ENCODE measurements at regions not wholly inside any gene's neighbourhood (a gene's known extent, or its start where the extent isn't known, plus 50 kb on each side); places are given as distances from the start of the nearest gene placed in this dataset.

DNA sequence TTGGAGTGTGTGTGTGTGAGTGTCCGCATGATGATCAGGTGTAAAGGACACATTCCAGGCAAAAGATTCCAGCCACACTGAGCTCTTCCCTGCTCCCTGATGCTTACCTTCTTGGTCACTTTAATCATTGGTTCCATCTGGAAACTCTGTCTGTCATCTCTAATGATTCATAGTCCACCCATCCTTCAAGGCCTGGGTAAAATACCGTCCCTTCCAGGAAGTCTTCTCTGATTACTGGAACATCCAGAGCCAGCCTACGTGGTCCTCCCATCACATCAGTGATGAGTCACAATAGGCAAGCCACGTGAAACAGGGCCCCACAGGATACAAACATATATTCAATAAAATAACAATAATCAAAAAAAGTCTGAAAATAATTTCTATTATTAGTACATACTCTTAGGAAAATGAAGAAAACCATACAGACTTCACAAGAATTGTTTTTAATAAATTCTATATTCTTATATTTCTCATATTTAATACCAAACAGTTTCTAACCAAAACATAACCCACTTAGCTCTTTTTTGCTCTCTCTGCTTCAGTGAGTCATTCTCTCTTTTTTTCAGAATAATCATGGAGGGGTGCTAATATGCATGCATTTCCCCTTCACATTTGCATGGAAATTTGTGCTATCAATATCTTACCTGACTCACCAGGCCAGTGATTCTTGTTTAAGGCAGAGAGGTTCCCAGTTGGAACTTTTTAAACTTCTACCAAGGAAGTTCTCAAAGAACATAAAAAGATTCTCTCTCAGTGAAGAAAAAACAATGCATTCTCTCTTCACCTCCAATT, 263.2 kb downstream of the TOX3 start:
- H3K79me1 ChIP-seq (ENCODE audit: low read depth in 1 of 2, low read length in 2 of 2): no peaks in the 10 kb centered on the region
- H3K14ac ChIP-seq (replicated peaks; ENCODE audit: low read depth, low read length): no peak overlapping the region
- H3K4ac ChIP-seq (ENCODE audit: low read depth, low read length): no peak overlapping the region
- no peak overlapping the region for H2AK9ac ChIP-seq (replicated peaks; ENCODE audit: low read depth, low read length, poor library complexity)
- no peak for ATAC-seq (ENCODE audit: low read depth)
- H2BK5ac ChIP-seq (ENCODE audit: low read depth, low read length, poor library complexity, severe bottlenecking): no peak overlapping the region
- H4K91ac ChIP-seq (ENCODE audit: insufficient read depth, low read depth, low read length): no peak overlapping the region
- H3K27ac ChIP-seq (ENCODE audit: insufficient read depth, low read length): no peak overlapping the region
- H3K4me1 ChIP-seq (ENCODE audit: control insufficient read depth, insufficient read depth, low read length): no peaks in the 10 kb centered on the region
- no peak overlapping the region for H2BK20ac ChIP-seq (ENCODE audit: low read depth, low read length)
- no peak overlapping the region for H4K8ac ChIP-seq (ENCODE audit: low read depth in 2 of 2, low read length in 2 of 2)
- no peaks in the 10 kb centered on the region for H3K9me1 ChIP-seq (ENCODE audit: insufficient read depth, low read length)
- no peak overlapping the region for H2AFZ ChIP-seq (replicated peaks; ENCODE audit: low read length, poor library complexity)
- H3K18ac ChIP-seq (ENCODE audit: low read depth, low read length): no peak overlapping the region
- no peak overlapping the region for H3K56ac ChIP-seq (ENCODE audit: extremely low read depth, insufficient read depth, low read length)
- no peaks in the 10 kb centered on the region for H3K36me3 ChIP-seq (ENCODE audit: control insufficient read depth, insufficient read depth, low read length)
- no peak overlapping the region for H2BK15ac ChIP-seq (ENCODE audit: low read depth, low read length)
- no peaks in the 10 kb centered on the region for H3K27me3 ChIP-seq (ENCODE audit: control insufficient read depth, insufficient read depth, low read length)
- no peak overlapping the region for H2AK5ac ChIP-seq (ENCODE audit: low read depth, low read length)
- no peak overlapping the region for H3K4me3 ChIP-seq (ENCODE audit: insufficient read depth, low read depth, low read length)
- intact Hi-C loops (cut with micrococcal nuclease) (no loop called here), dilution Hi-C loops (cut with HindIII; ENCODE audit: low sequenced_read_pairs, unreplicated experiment) (no loop called here), in situ Hi-C loops (cut with MboI; ENCODE audit: low sequenced_read_pairs) (no loop called here)
- H3K4me2 ChIP-seq (ENCODE audit: low read depth, low read length): no peak overlapping the region
- H4K20me1 ChIP-seq (ENCODE audit: insufficient read depth, low read length): no peaks in the 10 kb centered on the region
- no peak overlapping the region for H2BK120ac ChIP-seq (ENCODE audit: low read depth, low read length)
- no peak for DNase-seq
- no CpG with 5 or more reads among the region's 4 CpGs for WGBS, 2 experiments (ENCODE audit: extremely low coverage in 2 of 2, insufficient read length in 1 of 2)
- H3K9ac ChIP-seq (ENCODE audit: low read depth, low read length): no peak overlapping the region
- CTCF ChIA-PET: no interaction called here
- no peak overlapping the region for H3K23ac ChIP-seq (ENCODE audit: low read depth, low read length)
- H3K9me3 ChIP-seq (ENCODE audit: control insufficient read depth, insufficient read depth, low read length): peaks cover 5% of the 10 kb centered on the region; the same call in 1 of the 2 replicates
- TF ChIP-seq NFE2L2 (IDR thresholded peaks at IDR 0.05; ENCODE audit: low read depth, low read length) (no peak), MXI1 (IDR thresholded peaks at IDR 0.05; ENCODE audit: borderline replicate concordance, low read depth, low read length) (no peak)
- POLR2A ChIA-PET (ENCODE audit: unreplicated experiment): no interaction called here
- no peak overlapping the region for H4K5ac ChIP-seq (ENCODE audit: low read depth, low read length)
- BruUV-seq (replicated peaks): no TSS peak

All from IMR-90 (cell line).